Fibroblast of lung (primary cell): ENCODE measurements at regions not wholly inside any gene's neighbourhood (a gene's known extent, or its start where the extent isn't known, plus 50 kb on each side); places are given as distances from the start of the nearest gene placed in this dataset.

Experiments used
- CTCF ChIP-seq, 2 donors: IDR thresholded peaks in 1 of 2; conservative IDR thresholded peaks in 1 of 2; 1 replicate in 1 of 2; 2 replicates in 1 of 2; pipeline ENCODE4 v1.5.1; 2011 to 2012; ENCODE audit warnings: low read length in 2 of 2, control low read depth in 1 of 2, inconsistent platforms in 1 of 2, low read depth in 1 of 2, mild to moderate bottlenecking in 1 of 2
- EZH2 ChIP-seq: IDR thresholded peaks from 2 replicates; pipeline ENCODE4 v1.5.1; 2012; ENCODE audit warnings: low read length, control low read depth, mild to moderate bottlenecking; ENCODE audit errors: missing control alignments

GRCh38 chr2:216942016-216942415, 82.2 kb upstream of the TNP1 start:
- TF ChIP-seq CTCF (conservative IDR thresholded peaks at IDR 0.05 in 1 of 2, IDR thresholded peaks at IDR 0.05 in 1 of 2; ENCODE audit: low read depth in 1 of 2, low read length in 2 of 2) (no peak), EZH2 (no peak)
